ENCODE measurements at regions not wholly inside any gene's neighbourhood (a gene's known extent, or its start where the extent isn't known, plus 50 kb on each side); places are given as distances from the start of the nearest gene placed in this dataset.
"Not testable (repeated sequence)": the region's sequence is repeated elsewhere in the genome, so short reads cannot be mapped to it uniquely, and the experiment has no call there.

- H3K9me3 Mint-ChIP-seq, result no peaks in the 10 kb centered on the region
- CTCF ChIA-PET, result no interaction called here
- no peak overlapping the region for H3K4me3 Mint-ChIP-seq
- no peak for DNase-seq
- no peak overlapping the region for H3K27ac Mint-ChIP-seq
- no peaks in the 10 kb centered on the region for H3K36me3 Mint-ChIP-seq
- no peaks in the 10 kb centered on the region for H3K4me1 Mint-ChIP-seq
- H3K27me3 Mint-ChIP-seq, result peaks cover 37% of the 10 kb centered on the region
These were observed 171.0 kb upstream of the GSE1 start for GRCh38 chr16:85441890-85442670.

DNA sequence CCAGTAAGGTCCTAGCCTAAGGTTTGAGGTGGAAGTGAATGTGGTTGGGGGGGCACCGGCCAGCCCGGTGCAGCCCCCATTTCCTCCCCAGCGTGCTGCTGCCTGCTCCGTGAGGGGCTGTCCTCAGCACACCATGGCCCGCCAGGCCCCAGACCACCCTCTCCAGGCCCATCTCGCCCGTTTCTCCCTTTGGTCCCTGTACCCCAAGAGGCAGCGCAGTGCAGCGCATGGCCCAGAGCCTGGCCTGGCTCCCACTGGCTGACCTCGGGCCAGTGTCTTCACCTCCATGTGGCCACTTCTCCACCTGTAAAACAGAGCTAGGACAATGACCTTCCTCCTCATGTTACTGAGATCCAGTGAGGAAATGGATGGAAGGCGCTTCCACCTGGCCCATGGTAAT is 170.0 kb upstream of the GSE1 start:
- peaks cover 3% of the 10 kb centered on the region for H3K4me1 Mint-ChIP-seq
- H3K27ac Mint-ChIP-seq, result no peak overlapping the region
- H3K27me3 Mint-ChIP-seq, result peaks cover 42% of the 10 kb centered on the region
- no peaks in the 10 kb centered on the region for H3K9me3 Mint-ChIP-seq
- CTCF ChIA-PET, result no interaction called here
- no peak for DNase-seq
- no peaks in the 10 kb centered on the region for H3K36me3 Mint-ChIP-seq
- no peak overlapping the region for H3K4me3 Mint-ChIP-seq

DNA sequence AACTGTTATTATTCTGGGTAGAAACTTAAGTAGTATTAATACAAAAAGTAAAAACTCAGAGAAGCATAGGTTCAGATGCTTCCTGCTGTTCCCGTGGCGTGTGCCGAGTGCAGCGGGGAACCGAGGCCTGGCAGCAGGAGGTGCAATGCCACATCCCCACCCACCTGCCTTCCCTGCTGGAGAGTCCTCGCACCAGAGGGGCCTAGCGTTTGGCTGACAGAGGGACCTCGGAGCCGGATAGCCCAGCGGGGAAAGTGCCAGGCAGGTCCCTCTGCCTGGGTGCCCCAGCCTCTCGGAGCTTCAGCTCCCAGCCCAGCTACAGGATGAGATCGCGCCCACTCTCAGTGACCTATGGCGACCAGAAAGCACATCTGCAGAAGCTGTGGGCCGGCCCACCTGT is 169.6 kb upstream of the GSE1 start:
- Mint-ChIP-seq H3K9me3 (no peaks in the 10 kb centered on the region), H3K27me3 (peaks cover 45% of the 10 kb centered on the region), H3K4me1 (peaks cover 7% of the 10 kb centered on the region), H3K27ac (no peak overlapping the region), H3K4me3 (no peak overlapping the region), H3K36me3 (no peaks in the 10 kb centered on the region)
- CTCF ChIA-PET, result no interaction called here
- DNase-seq, result no peak

DNA sequence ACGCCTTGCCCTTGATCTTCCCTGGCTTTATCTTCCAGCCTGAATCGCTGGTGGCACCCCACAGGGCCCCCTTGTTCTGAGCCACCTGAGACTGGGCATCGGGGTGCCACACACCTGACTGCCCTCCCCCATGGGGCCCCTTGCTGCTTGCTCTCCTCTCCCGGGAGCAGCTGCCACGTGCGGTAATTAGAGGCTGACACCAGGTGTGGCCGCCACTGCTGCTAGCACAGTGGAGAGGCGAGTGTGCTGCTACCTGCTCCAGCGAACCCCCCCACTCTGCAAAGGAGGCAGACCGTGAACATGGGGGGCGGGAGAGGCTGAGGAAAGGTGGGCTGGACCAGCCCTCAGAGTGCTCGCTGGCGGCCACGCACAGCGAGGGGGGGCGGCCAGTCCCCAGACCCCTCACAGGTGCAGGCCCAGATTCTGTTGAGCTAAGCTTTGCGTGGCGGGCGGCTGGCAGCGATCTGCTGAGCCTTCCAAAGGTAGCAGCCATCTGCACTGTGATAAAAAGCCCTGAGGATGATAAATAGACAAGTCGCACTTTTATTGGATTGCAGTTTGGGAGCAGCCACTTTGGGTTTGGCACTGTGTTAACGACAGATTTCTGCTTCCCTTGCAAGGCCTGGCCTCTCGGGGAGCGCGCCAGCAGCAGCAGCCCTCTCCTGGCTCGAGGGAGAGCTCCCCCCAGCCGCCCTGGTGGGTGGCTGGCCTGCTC is 167.9 kb upstream of the GSE1 start:
- CTCF ChIA-PET, result no interaction called here
- Mint-ChIP-seq H3K27ac (no peak overlapping the region), H3K4me3 (no peak overlapping the region)

GRCh38 chr16:85445779-85446222 is 167.3 kb upstream of the GSE1 start:
- Mint-ChIP-seq H3K4me1 (peaks cover 21% of the 10 kb centered on the region), H3K9me3 (no peaks in the 10 kb centered on the region), H3K27me3 (peaks cover 53% of the 10 kb centered on the region), H3K4me3 (no peak overlapping the region), H3K27ac (no peak overlapping the region), H3K36me3 (no peaks in the 10 kb centered on the region)
- CTCF ChIA-PET, result no interaction called here
- no peak for DNase-seq

More for the DNA sequence above, 167.9 kb upstream of the GSE1 start:
- H3K4me1 Mint-ChIP-seq, result peaks cover 21% of the 10 kb centered on the region
- DNase-seq, result no peak
- peaks cover 53% of the 10 kb centered on the region for H3K27me3 Mint-ChIP-seq
- H3K36me3 Mint-ChIP-seq, result no peaks in the 10 kb centered on the region
- no peaks in the 10 kb centered on the region for H3K9me3 Mint-ChIP-seq

GRCh38 chr16:85446951-85447692 is 166.0 kb upstream of the GSE1 start:
- Mint-ChIP-seq H3K9me3 (no peaks in the 10 kb centered on the region), H3K27me3 (peaks cover 53% of the 10 kb centered on the region), H3K4me3 (no peak overlapping the region), H3K4me1 (peaks cover 24% of the 10 kb centered on the region), H3K36me3 (no peaks in the 10 kb centered on the region), H3K27ac (no peak overlapping the region)
- no peak for DNase-seq
- CTCF ChIA-PET, result interaction anchor here (0.7 to 1.5 kb wide), 6 partner anchors 19 to 202 kb away, joined by 3 to 6 read pairs (median 4); no protein-coding TSS in a partner anchor

- no peak overlapping the region for H3K4me3 Mint-ChIP-seq
- no peaks in the 10 kb centered on the region for H3K9me3 Mint-ChIP-seq
- no peak for DNase-seq
- no peak overlapping the region for H3K27ac Mint-ChIP-seq
- peaks cover 24% of the 10 kb centered on the region for H3K4me1 Mint-ChIP-seq
- CTCF ChIA-PET, result interaction anchor here (0.7 to 1.5 kb wide), 6 partner anchors 20 to 203 kb away, joined by 3 to 6 read pairs (median 4); no protein-coding TSS in a partner anchor
- peaks cover 53% of the 10 kb centered on the region for H3K27me3 Mint-ChIP-seq
- H3K36me3 Mint-ChIP-seq, result no peaks in the 10 kb centered on the region
These were observed 165.3 kb upstream of the GSE1 start for GRCh38 chr16:85447693-85448313.

DNA sequence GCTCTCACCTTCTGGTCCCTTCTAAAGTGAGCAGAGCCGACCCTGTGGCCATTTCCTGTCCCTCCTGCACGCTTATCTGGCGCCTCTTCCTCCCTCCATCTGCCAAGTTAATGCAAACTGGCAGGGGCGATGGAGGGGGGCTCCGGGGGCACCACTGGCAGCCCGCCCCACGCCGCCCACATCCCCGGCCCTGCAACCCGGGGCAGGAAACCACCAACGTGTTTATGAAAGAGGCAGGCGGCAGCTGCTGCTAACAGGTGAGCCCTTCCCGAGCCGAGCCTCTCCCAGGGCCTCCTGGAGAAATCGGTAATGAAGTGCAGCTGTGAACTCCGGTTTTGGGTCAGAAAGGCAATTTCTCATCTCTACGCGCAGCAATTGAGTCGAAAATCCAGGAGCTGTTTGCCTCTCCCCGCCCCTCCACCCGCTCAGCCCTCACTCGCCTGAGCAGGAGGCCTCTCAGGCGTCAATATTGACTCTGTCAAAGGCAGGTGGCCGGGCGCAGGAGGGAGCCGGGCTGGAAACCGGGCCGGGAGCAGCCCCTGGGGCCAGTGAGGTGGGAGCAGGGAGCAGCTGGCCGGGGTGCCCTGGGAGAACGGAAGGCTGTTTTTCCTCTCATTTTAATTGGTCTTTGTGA is 164.4 kb upstream of the GSE1 start:
- H3K4me3 Mint-ChIP-seq, result no peak overlapping the region
- H3K36me3 Mint-ChIP-seq, result no peaks in the 10 kb centered on the region
- CTCF ChIA-PET, result interaction anchor here (1.0 to 1.5 kb wide), 4 partner anchors 27 to 204 kb away, joined by 3 to 6 read pairs (median 4); no protein-coding TSS in a partner anchor
- H3K4me1 Mint-ChIP-seq, result peaks cover 24% of the 10 kb centered on the region
- H3K27me3 Mint-ChIP-seq, result peaks cover 61% of the 10 kb centered on the region
- peak; percentile 58 for DNase-seq
- H3K9me3 Mint-ChIP-seq, result no peaks in the 10 kb centered on the region
- peak overlapping the region; percentile 58 for H3K27ac Mint-ChIP-seq

DNA sequence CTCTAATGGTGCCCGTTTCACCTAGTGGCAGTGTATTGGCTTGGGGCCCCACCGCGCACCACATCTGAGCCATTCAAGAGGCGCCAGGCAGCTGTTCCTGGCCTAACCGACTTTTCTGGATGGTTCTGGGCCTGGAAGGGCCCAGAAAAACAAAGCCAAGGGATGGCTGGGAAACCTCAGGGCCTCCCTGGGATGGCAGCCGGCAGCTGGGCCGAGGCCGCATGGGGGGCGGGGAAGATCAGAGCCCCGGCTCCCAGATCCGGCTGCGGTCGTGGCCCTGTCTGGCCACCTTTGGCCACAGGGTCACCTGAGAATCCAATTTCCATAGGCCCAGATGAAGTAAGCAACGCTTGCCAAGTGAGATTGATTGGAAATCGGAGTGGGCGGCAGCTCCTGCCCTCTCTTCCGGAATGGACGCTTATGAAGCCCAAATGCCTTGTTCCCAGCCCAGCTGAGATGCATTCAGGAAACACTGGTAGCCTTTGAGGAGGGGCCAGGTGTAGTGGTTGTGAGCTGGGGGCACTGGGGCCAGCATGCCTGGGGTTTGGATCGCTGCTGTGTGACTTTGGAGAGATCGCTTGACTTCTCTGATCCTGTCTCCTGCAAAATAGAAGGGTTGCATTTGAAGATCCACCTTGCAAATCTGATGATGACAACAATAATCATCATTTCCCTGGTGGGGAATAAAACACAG is 163.8 kb upstream of the GSE1 start:
- Mint-ChIP-seq H3K4me3 (no peak overlapping the region), H3K9me3 (no peaks in the 10 kb centered on the region), H3K27ac (no peak overlapping the region), H3K4me1 (peaks cover 24% of the 10 kb centered on the region), H3K36me3 (no peaks in the 10 kb centered on the region), H3K27me3 (peaks cover 61% of the 10 kb centered on the region)
- DNase-seq, result no peak
- CTCF ChIA-PET, result interaction anchor here (1.0 kb wide), 1 partner anchor 28 kb away, joined by 3 read pairs; no protein-coding TSS in a partner anchor

- Mint-ChIP-seq H3K27ac (no peak overlapping the region), H3K36me3 (no peaks in the 10 kb centered on the region), H3K4me3 (no peak overlapping the region), H3K27me3 (peaks cover 61% of the 10 kb centered on the region), H3K4me1 (peaks cover 24% of the 10 kb centered on the region), H3K9me3 (no peaks in the 10 kb centered on the region)
- CTCF ChIA-PET, result interaction anchor here (1.0 kb wide), 1 partner anchor 28 kb away, joined by 3 read pairs; no protein-coding TSS in a partner anchor
- no peak for DNase-seq
These were observed 163.3 kb upstream of the GSE1 start for GRCh38 chr16:85449885-85450245.

DNA sequence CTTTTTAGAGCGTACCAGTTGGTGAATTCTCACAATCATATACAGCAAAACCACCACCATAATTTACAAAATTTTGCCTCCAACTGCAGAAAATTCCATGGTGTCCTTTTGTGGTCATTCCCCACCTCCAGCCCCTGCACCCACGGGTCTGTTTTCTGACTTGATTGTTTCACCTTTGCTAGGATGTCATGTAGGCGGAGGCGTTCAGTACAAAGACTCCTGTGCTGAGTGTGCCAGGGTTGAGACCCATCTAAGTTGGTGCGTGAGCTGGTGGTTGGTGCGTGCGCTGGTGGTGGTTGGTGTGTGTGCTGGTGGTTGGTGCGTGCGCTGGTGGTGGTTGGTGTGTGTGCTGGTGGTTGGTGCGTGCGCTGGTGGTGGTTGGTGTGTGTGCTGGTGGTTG is 162.0 kb upstream of the GSE1 start:
- H3K36me3 Mint-ChIP-seq, H3K4me3 Mint-ChIP-seq, H3K27ac Mint-ChIP-seq, CTCF ChIA-PET, H3K9me3 Mint-ChIP-seq, DNase-seq: not testable (repeated sequence)
- Mint-ChIP-seq H3K27me3 (peaks cover 60% of the 10 kb centered on the region), H3K4me1 (peaks cover 24% of the 10 kb centered on the region)

- DNase-seq, result no peak
- H3K4me1 Mint-ChIP-seq, result peaks cover 24% of the 10 kb centered on the region
- no peaks in the 10 kb centered on the region for H3K36me3 Mint-ChIP-seq
- peaks cover 54% of the 10 kb centered on the region for H3K27me3 Mint-ChIP-seq
- H3K4me3 Mint-ChIP-seq, result no peak overlapping the region
- no peaks in the 10 kb centered on the region for H3K9me3 Mint-ChIP-seq
- CTCF ChIA-PET, result no interaction called here
- H3K27ac Mint-ChIP-seq, result no peak overlapping the region
These were observed 161.3 kb upstream of the GSE1 start for GRCh38 chr16:85451641-85452363.
